HG03342 (cell line): ENCODE measurements at regions not wholly inside any gene's neighbourhood (a gene's known extent, or its start where the extent isn't known, plus 50 kb on each side); places are given as distances from the start of the nearest gene placed in this dataset.
"Not testable (repeated sequence)": the region's sequence is repeated elsewhere in the genome, so short reads cannot be mapped to it uniquely, and the experiment has no call there.

Experiments used
- ATAC-seq: cut with Tn5 transposase; IDR thresholded peaks from one replicate; pipeline ENCODE4 v1.9.1; 2021; ENCODE audit warnings: mild to moderate bottlenecking, moderate library complexity; ENCODE audit not compliant: unreplicated experiment

- no peak for ATAC-seq
Measured at GRCh38 chr7:25727446-25727845, 424.6 kb upstream of the NFE2L3 start.

GRCh38 chr7:25727876-25728275 is 424.1 kb upstream of the NFE2L3 start:
- ATAC-seq: no peak

GRCh38 chr7:25731068-25731845 is 420.7 kb upstream of the NFE2L3 start:
- ATAC-seq: no peak

- no peak for ATAC-seq
Measured at GRCh38 chr7:25731846-25732245, 420.2 kb upstream of the NFE2L3 start.

GRCh38 chr7:25732766-25733217 is 419.2 kb upstream of the NFE2L3 start:
- ATAC-seq: no peak

GRCh38 chr7:25735674-25736242 is 416.2 kb upstream of the NFE2L3 start:
- no peak for ATAC-seq

- no peak for ATAC-seq
Measured at GRCh38 chr7:25738528-25738927, 413.5 kb upstream of the NFE2L3 start.

GRCh38 chr7:25739143-25739542 is 412.9 kb upstream of the NFE2L3 start:
- no peak for ATAC-seq

GRCh38 chr7:25742316-25742715 is 409.7 kb upstream of the NFE2L3 start:
- no peak for ATAC-seq

GRCh38 chr7:25743670-25744451 is 408.1 kb upstream of the NFE2L3 start:
- not testable (repeated sequence) for ATAC-seq

- ATAC-seq: no peak
Measured at GRCh38 chr7:25750744-25751508, 401.1 kb upstream of the NFE2L3 start.

GRCh38 chr7:25752154-25752553 is 399.8 kb upstream of the NFE2L3 start:
- ATAC-seq: no peak

GRCh38 chr7:25752967-25753791 is 398.8 kb upstream of the NFE2L3 start:
- ATAC-seq: no peak

- ATAC-seq: no peak
Measured at GRCh38 chr7:25753837-25754236, 398.2 kb upstream of the NFE2L3 start.

- ATAC-seq: no peak
Measured at GRCh38 chr7:25754333-25754732, 397.7 kb upstream of the NFE2L3 start.

- ATAC-seq: no peak
Measured at GRCh38 chr7:25754751-25755150, 397.2 kb upstream of the NFE2L3 start.

GRCh38 chr7:25756601-25757000 is 395.4 kb upstream of the NFE2L3 start:
- ATAC-seq: no peak

GRCh38 chr7:25758559-25758958 is 393.4 kb upstream of the NFE2L3 start:
- no peak for ATAC-seq

- ATAC-seq: no peak
Measured at GRCh38 chr7:25759286-25759685, 392.7 kb upstream of the NFE2L3 start.

GRCh38 chr7:25759748-25760147 is 392.2 kb upstream of the NFE2L3 start:
- no peak for ATAC-seq
